Activated effector memory CD4-positive, alpha-beta T cell treated with Interleukin-2 at 50 U/mL for 16 hours (primary cell): ENCODE measurements at regions not wholly inside any gene's neighbourhood (a gene's known extent, or its start where the extent isn't known, plus 50 kb on each side); places are given as distances from the start of the nearest gene placed in this dataset.
"Not testable (repeated sequence)": the region's sequence is repeated elsewhere in the genome, so short reads cannot be mapped to it uniquely, and the experiment has no call there.

Experiments
- DNase-seq: peaks from one replicate; pipeline ENCODE4 v3.0.0-alpha.2; 2020

GRCh38 chr12:127162902-127163301 lies 1104.1 kb upstream of the TMEM132C start:
- DNase-seq: peak; percentile 33

- peak; percentile 82 for DNase-seq
Measured at GRCh38 chr12:127165567-127166392, 1101.2 kb upstream of the TMEM132C start.

GRCh38 chr12:127169321-127170181 lies 1097.4 kb upstream of the TMEM132C start:
- DNase-seq: no peak

GRCh38 chr12:127170226-127171180 lies 1096.5 kb upstream of the TMEM132C start:
- no peak for DNase-seq

GRCh38 chr12:127172861-127173260 lies 1094.1 kb upstream of the TMEM132C start:
- no peak for DNase-seq

- DNase-seq: not testable (repeated sequence)
Measured at GRCh38 chr12:127173971-127174370, 1093.0 kb upstream of the TMEM132C start.

- no peak for DNase-seq
Measured at GRCh38 chr12:127174881-127175280, 1092.1 kb upstream of the TMEM132C start.

- DNase-seq: no peak
Measured at GRCh38 chr12:127175361-127175760, 1091.6 kb upstream of the TMEM132C start.

- no peak for DNase-seq
Measured at GRCh38 chr12:127176804-127177203, 1090.2 kb upstream of the TMEM132C start.

GRCh38 chr12:127178052-127178451 lies 1088.9 kb upstream of the TMEM132C start:
- DNase-seq: no peak

GRCh38 chr12:127178463-127178862 lies 1088.5 kb upstream of the TMEM132C start:
- no peak for DNase-seq

GRCh38 chr12:127179176-127179575 lies 1087.8 kb upstream of the TMEM132C start:
- no peak for DNase-seq

GRCh38 chr12:127182018-127182417 lies 1085.0 kb upstream of the TMEM132C start:
- no peak for DNase-seq

GRCh38 chr12:127189992-127190391 lies 1077.0 kb upstream of the TMEM132C start:
- DNase-seq: no peak

- no peak for DNase-seq
Measured at GRCh38 chr12:127191129-127191528, 1075.8 kb upstream of the TMEM132C start.

- no peak for DNase-seq
Measured at GRCh38 chr12:127192391-127192790, 1074.6 kb upstream of the TMEM132C start.

GRCh38 chr12:127193341-127193740 lies 1073.6 kb upstream of the TMEM132C start:
- no peak for DNase-seq

GRCh38 chr12:127194176-127194575 lies 1072.8 kb upstream of the TMEM132C start:
- no peak for DNase-seq

- DNase-seq: no peak
Measured at GRCh38 chr12:127205781-127206555, 1061.0 kb upstream of the TMEM132C start.

GRCh38 chr12:127209318-127209717 lies 1057.7 kb upstream of the TMEM132C start:
- DNase-seq: no peak

- DNase-seq: no peak
Measured at GRCh38 chr12:127214186-127214585, 1052.8 kb upstream of the TMEM132C start.

- no peak for DNase-seq
Measured at GRCh38 chr12:127223011-127223410, 1044.0 kb upstream of the TMEM132C start.
